ENCODE measurements at regions not wholly inside any gene's neighbourhood (a gene's known extent, or its start where the extent isn't known, plus 50 kb on each side); places are given as distances from the start of the nearest gene placed in this dataset.

GRCh38 chr7:156533964-156534363 lies 106.6 kb upstream of the RNF32 start:
- DNase-seq, result no peak
- 95 to 98% methylated on average over 4 to 5 of the region's 9 CpGs for WGBS, 2 donors
- TF ChIP-seq POLR2A (IDR thresholded peaks at IDR 0.05) (no peak), CTCF (IDR thresholded peaks at IDR 0.05) (no peak)
- H3K4me1 ChIP-seq, result no peaks in the 10 kb centered on the region
- H3K9me3 ChIP-seq, result no peaks in the 10 kb centered on the region
- H3K36me3 ChIP-seq, result no peaks in the 10 kb centered on the region
- no peak overlapping the region for H3K27ac ChIP-seq
- H3K4me3 ChIP-seq, result no peak overlapping the region
- intact Hi-C loops (cut with DNase I), result no loop called here
- H3K27me3 ChIP-seq, result no peaks in the 10 kb centered on the region

GRCh38 chr7:156533420-156533819 lies 107.2 kb upstream of the RNF32 start:
- Histone ChIP-seq H3K4me3 (no peak overlapping the region), H3K36me3 (no peaks in the 10 kb centered on the region), H3K27me3 (no peaks in the 10 kb centered on the region), H3K9me3 (no peaks in the 10 kb centered on the region), H3K27ac (no peak overlapping the region), H3K4me1 (no peaks in the 10 kb centered on the region)
- 87 to 91% methylated on average over 11 to 13 of the region's 13 CpGs for WGBS, 2 donors
- intact Hi-C loops (cut with DNase I), result no loop called here
- no peak for DNase-seq
- no peak for TF ChIP-seq CTCF (IDR thresholded peaks at IDR 0.05)
- TF ChIP-seq POLR2A (IDR thresholded peaks at IDR 0.05), result no peak

GRCh38 chr7:156532016-156532602 lies 108.5 kb upstream of the RNF32 start:
- Histone ChIP-seq H3K4me1 (no peaks in the 10 kb centered on the region), H3K27ac (no peak overlapping the region), H3K4me3 (no peak overlapping the region), H3K36me3 (no peaks in the 10 kb centered on the region), H3K27me3 (no peaks in the 10 kb centered on the region), H3K9me3 (no peaks in the 10 kb centered on the region)
- intact Hi-C loops (cut with DNase I), result no loop called here
- no peak for DNase-seq
- TF ChIP-seq POLR2A (IDR thresholded peaks at IDR 0.05) (no peak), CTCF (IDR thresholded peaks at IDR 0.05) (no peak)
- 68 to 85% methylated on average over 2 of the region's 2 CpGs for WGBS, 2 donors

GRCh38 chr7:156529956-156530355 lies 110.6 kb upstream of the RNF32 start:
- no peak overlapping the region for H3K27ac ChIP-seq
- no peaks in the 10 kb centered on the region for H3K4me1 ChIP-seq
- H3K4me3 ChIP-seq, result no peak overlapping the region
- intact Hi-C loops (cut with DNase I), result no loop called here
- TF ChIP-seq CTCF (IDR thresholded peaks at IDR 0.05) (no peak), POLR2A (IDR thresholded peaks at IDR 0.05) (no peak)
- H3K9me3 ChIP-seq, result no peaks in the 10 kb centered on the region
- whole genome bisulfite sequencing, 2 donors, result 89 to 94% methylated on average over 5 of the region's 5 CpGs
- no peaks in the 10 kb centered on the region for H3K27me3 ChIP-seq
- no peak for DNase-seq
- no peaks in the 10 kb centered on the region for H3K36me3 ChIP-seq

GRCh38 chr7:156527458-156527890 lies 113.1 kb upstream of the RNF32 start:
- no peaks in the 10 kb centered on the region for H3K36me3 ChIP-seq
- intact Hi-C loops (cut with DNase I), result no loop called here
- H3K9me3 ChIP-seq, result no peaks in the 10 kb centered on the region
- no peak overlapping the region for H3K27ac ChIP-seq
- H3K4me3 ChIP-seq, result no peak overlapping the region
- H3K4me1 ChIP-seq, result no peaks in the 10 kb centered on the region
- no peak for TF ChIP-seq POLR2A (IDR thresholded peaks at IDR 0.05)
- no peak for TF ChIP-seq CTCF (IDR thresholded peaks at IDR 0.05)
- DNase-seq, result no peak
- WGBS, 2 donors, result 59 to 60% methylated on average over 4 of the region's 4 CpGs
- H3K27me3 ChIP-seq, result no peaks in the 10 kb centered on the region

All from esophagus squamous epithelium (tissue), 5 donors.